Mononuclear cell (primary cell): ENCODE measurements at regions not wholly inside any gene's neighbourhood (a gene's known extent, or its start where the extent isn't known, plus 50 kb on each side); places are given as distances from the start of the nearest gene placed in this dataset.

Source experiments
- H3K27me3 ChIP-seq: 2 replicates; pipeline ENCODE4 v1.6.0; 2011; ENCODE audit warnings: low read length, control low read depth; ENCODE audit not compliant: insufficient read depth
- H3K4me1 ChIP-seq: 2 replicates; pipeline ENCODE4 v1.5.1; 2011; ENCODE audit warnings: mild to moderate bottlenecking, low read length, control low read depth; ENCODE audit not compliant: insufficient read depth
- H3K4me3 ChIP-seq: 2 replicates; pipeline ENCODE4 v1.5.1; 2011; ENCODE audit warnings: mild to moderate bottlenecking, low read length, moderate library complexity
- H3K9me3 ChIP-seq: 2 replicates; pipeline ENCODE4 v1.5.1; 2011; ENCODE audit warnings: low read depth, mild to moderate bottlenecking, control low read depth, low read length

- H3K4me1 ChIP-seq = peaks cover 38% of the 10 kb centered on the region
- no peaks in the 10 kb centered on the region for H3K9me3 ChIP-seq
- H3K27me3 ChIP-seq = no peaks in the 10 kb centered on the region
- no peak overlapping the region for H3K4me3 ChIP-seq
These were observed 89.7 kb downstream of the FAM76B start for GRCh38 chr11:95699631-95700470.

- Histone ChIP-seq H3K27me3 (no peaks in the 10 kb centered on the region), H3K4me1 (peaks cover 38% of the 10 kb centered on the region), H3K9me3 (no peaks in the 10 kb centered on the region), H3K4me3 (no peak overlapping the region)
These were observed 90.7 kb downstream of the FAM76B start for GRCh38 chr11:95698676-95699557.

- H3K4me3 ChIP-seq = no peak overlapping the region
- peaks cover 30% of the 10 kb centered on the region for H3K4me1 ChIP-seq
- H3K9me3 ChIP-seq = no peaks in the 10 kb centered on the region
- H3K27me3 ChIP-seq = no peaks in the 10 kb centered on the region
These were observed 91.8 kb downstream of the FAM76B start for GRCh38 chr11:95697614-95698408.

- peaks cover 21% of the 10 kb centered on the region for H3K4me1 ChIP-seq
- no peak overlapping the region for H3K4me3 ChIP-seq
- no peaks in the 10 kb centered on the region for H3K9me3 ChIP-seq
- no peaks in the 10 kb centered on the region for H3K27me3 ChIP-seq
These were observed 94.4 kb downstream of the FAM76B start for GRCh38 chr11:95695181-95695580.

GRCh38 chr11:95693298-95693697, 96.3 kb downstream of the FAM76B start:
- Histone ChIP-seq H3K4me3 (no peak overlapping the region), H3K9me3 (no peaks in the 10 kb centered on the region), H3K27me3 (no peaks in the 10 kb centered on the region), H3K4me1 (peaks cover 17% of the 10 kb centered on the region)

- Histone ChIP-seq H3K27me3 (no peaks in the 10 kb centered on the region), H3K9me3 (no peaks in the 10 kb centered on the region), H3K4me1 (peaks cover 11% of the 10 kb centered on the region), H3K4me3 (no peak overlapping the region)
These were observed 96.9 kb downstream of the FAM76B start for GRCh38 chr11:95692526-95693260.

- Histone ChIP-seq H3K4me3 (no peak overlapping the region), H3K9me3 (no peaks in the 10 kb centered on the region), H3K4me1 (peaks cover 8% of the 10 kb centered on the region), H3K27me3 (no peaks in the 10 kb centered on the region)
These were observed 99.5 kb downstream of the FAM76B start for GRCh38 chr11:95690100-95690499.

- H3K4me3 ChIP-seq = no peak overlapping the region
These were observed 100.9 kb downstream of the FAM76B start for GRCh38 chr11:95688501-95689222.

GRCh38 chr11:95688015-95688414, 101.6 kb downstream of the FAM76B start:
- Histone ChIP-seq H3K4me3 (no peak overlapping the region), H3K4me1 (peaks cover 8% of the 10 kb centered on the region), H3K27me3 (no peaks in the 10 kb centered on the region), H3K9me3 (no peaks in the 10 kb centered on the region)

More at GRCh38 chr11:95688501-95689222, 100.9 kb downstream of the FAM76B start:
- Histone ChIP-seq H3K4me1 (peaks cover 8% of the 10 kb centered on the region), H3K9me3 (no peaks in the 10 kb centered on the region), H3K27me3 (no peaks in the 10 kb centered on the region)

- H3K4me1 ChIP-seq = peaks cover 8% of the 10 kb centered on the region
These were observed 103.3 kb downstream of the FAM76B start for GRCh38 chr11:95686265-95686664.

GRCh38 chr11:95684701-95685100, 104.9 kb downstream of the FAM76B start:
- H3K9me3 ChIP-seq = no peaks in the 10 kb centered on the region
- no peaks in the 10 kb centered on the region for H3K27me3 ChIP-seq
- H3K4me1 ChIP-seq = peaks cover 4% of the 10 kb centered on the region

More at GRCh38 chr11:95686265-95686664, 103.3 kb downstream of the FAM76B start:
- Histone ChIP-seq H3K27me3 (no peaks in the 10 kb centered on the region), H3K4me3 (no peak overlapping the region), H3K9me3 (no peaks in the 10 kb centered on the region)

GRCh38 chr11:95684170-95684569, 105.4 kb downstream of the FAM76B start:
- no peaks in the 10 kb centered on the region for H3K27me3 ChIP-seq
- no peaks in the 10 kb centered on the region for H3K9me3 ChIP-seq
- H3K4me1 ChIP-seq = no peaks in the 10 kb centered on the region
- H3K4me3 ChIP-seq = no peak overlapping the region

More at GRCh38 chr11:95684701-95685100, 104.9 kb downstream of the FAM76B start:
- H3K4me3 ChIP-seq = no peak overlapping the region

- no peaks in the 10 kb centered on the region for H3K27me3 ChIP-seq
- no peaks in the 10 kb centered on the region for H3K9me3 ChIP-seq
- no peak overlapping the region for H3K4me3 ChIP-seq
- H3K4me1 ChIP-seq = no peaks in the 10 kb centered on the region
These were observed 107.0 kb downstream of the FAM76B start for GRCh38 chr11:95682552-95682951.
